C1 segment of cervical spinal cord (tissue), 14 donors: ENCODE measurements at regions not wholly inside any gene's neighbourhood (a gene's known extent, or its start where the extent isn't known, plus 50 kb on each side); places are given as distances from the start of the nearest gene placed in this dataset.
"Not testable (repeated sequence)": the region's sequence is repeated elsewhere in the genome, so short reads cannot be mapped to it uniquely, and the experiment has no call there.

ENCODE experiments used
- DNase-seq, 14 donors: peaks; one replicate each; lab custom pipeline; 2025; lab: John Stamatoyannopoulos, UW

DNA sequence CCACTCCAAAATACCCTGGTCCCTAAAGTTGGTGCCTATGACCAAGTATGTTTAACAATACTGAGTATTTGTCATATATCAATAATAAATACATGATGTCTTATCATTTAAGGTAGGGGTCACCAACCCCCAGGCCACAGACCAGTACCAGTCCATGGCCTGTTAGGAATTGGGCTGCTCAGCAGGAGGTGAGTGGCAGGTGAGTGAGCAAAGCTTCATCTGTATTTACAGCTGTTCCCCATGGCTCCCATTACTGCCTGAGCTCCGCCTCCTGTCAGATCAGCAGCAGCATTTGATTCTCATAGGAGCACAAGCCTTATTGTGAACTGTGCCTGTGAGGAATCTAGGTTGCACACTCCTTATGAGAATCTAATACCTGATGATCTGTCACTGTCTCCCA lies 126.2 kb downstream of the HNRNPD start:
- no peak for DNase-seq

DNA sequence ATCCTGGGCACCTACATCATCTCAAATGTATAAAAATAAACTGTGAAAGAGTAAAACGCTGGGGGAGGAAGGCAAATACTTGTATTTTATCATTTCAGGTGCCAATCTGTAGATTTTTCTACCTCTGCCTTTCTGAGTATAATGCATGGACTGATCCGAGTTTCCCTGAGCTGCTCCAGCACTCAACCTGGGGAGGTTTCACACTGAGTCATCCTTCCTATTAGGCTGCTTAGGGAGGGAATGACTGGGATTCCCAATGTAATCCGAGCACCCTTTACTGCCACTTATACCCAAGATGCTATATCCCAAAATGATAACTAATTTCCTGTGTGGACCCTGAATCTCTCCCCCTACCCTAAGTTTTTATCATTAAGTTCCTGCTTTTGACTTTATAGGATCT lies 126.6 kb downstream of the HNRNPD start:
- no peak for DNase-seq

DNA sequence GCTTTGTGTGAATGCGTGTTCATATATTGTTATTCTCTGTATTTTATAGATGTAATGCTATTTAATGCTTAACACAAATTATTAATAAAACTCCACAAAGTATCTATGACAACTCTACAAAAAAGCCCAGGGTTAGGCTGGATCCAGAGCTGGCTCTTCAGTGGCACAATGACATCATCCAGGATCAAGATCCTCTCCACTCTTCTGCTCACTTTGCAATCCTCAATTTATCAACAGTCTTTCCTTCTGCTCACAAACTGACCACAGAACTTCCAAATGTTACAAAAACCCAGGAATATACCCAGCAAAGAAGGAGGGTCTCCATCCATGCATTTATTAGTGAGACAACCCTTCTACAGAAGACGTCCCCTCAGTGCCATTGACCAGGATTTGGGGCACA lies 132.3 kb downstream of the HNRNPD start:
- no peak for DNase-seq

DNA sequence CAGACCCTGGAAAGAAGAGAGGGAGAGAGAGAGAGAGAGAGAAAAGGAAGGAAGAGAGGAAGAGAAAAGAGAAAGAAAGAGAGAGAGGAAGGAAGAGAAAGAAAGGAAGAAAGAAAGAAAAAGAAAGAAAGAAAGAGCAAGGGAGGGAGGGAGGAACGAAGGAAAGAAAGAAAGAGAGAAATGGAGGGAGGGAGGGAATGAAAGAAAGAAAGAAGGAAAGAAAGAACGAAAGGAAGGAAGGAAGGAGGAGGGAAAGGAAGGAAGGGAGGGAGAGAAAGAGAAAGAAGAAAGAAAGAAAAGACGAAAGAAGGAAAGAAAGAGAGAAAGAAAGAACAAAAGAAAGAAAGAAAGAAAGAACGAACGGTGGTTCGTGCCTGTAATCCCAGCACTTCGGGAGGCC lies 133.4 kb downstream of the HNRNPD start:
- DNase-seq, result no peak

DNA sequence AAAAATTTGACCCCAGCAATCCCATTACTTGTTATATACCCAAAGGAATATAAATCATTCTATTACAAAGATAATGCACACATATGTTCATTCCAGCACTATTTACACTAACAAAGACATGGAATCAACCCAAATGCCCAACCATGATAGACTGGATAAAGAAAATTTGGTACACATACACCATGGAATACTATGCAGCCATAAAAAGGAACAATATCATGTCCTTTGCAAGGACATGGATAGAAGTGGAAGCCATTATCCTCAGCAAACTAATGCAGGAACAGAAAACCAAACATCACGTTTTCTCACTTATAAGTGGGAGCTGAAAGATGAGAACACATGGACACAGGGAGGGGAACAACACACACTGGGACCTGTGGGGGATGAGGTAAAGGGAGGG lies 136.6 kb downstream of the HNRNPD start:
- not testable (repeated sequence) for DNase-seq

DNA sequence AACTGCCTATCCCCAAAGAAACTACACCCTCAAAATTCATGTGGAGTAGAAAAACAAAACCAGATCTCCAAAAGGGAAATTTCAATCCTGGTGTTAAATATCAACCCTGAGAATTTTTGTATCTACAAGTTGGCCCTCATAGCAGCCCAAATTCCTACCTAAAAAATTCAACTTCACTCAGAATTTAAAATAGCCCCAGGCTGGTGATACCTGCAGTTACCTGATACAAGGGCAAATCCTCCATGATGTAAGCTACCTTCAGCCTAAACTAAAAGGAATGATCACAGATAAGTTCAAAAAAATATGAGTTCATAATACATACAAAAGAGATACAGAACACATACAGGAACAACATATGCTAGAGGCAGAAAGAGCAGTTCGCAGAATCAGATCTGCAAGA lies 138.4 kb downstream of the HNRNPD start:
- DNase-seq, result no peak

DNA sequence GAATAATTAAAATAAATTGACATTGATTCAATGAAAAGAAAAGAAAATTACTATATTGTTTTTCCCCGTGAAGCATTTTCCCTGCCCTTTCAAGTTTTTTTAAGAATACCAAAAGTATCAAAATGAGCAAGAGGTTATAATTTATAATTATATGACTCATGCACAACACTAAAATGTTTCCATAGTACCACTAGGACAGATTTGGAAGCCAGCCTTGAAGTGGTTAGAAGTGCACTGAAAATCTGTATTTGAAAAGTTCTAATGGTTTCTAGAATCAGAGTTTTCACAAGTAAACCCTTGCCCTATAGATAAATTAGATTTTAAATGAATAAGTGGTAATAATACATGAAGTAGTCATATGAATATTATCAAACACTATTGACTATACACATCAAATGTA lies 140.9 kb downstream of the HNRNPD start:
- no peak for DNase-seq

DNA sequence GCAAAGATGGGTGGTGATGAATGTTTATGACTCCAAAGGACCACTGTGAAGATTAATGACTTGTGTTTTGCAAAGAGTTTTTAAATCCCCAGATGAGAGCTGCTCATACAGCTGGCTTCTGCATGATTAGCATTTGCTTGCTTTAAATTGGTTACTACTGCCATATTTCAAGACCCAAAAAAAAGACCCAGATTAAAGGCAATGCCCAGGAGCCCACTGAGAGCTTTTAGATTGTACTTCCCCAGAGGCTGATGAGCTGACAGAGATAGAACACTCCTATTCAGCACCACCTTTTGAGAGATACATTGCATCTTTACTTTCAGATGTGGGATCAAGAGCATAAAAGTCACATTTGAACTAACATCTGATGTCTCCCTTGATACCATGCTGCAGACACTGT lies 142.0 kb downstream of the HNRNPD start:
- no peak for DNase-seq

DNA sequence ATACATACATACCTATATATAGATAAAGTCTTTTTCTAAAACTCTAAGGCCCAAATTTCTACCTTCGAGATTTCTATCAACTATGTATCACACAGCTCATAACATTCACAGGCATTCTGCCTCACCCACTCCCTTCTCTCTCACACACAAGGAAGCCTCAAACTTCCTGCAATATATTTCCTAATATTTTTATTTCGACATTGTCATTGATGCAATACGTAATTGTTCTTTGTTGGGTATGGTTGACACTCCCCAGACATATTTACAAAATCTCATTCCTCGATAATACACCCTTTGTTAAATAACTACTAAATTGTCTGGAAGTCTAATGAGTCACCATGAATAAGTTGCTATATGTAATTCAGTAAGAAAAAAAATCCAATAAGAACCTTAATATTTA lies 143.5 kb downstream of the HNRNPD start:
- no peak for DNase-seq

DNA sequence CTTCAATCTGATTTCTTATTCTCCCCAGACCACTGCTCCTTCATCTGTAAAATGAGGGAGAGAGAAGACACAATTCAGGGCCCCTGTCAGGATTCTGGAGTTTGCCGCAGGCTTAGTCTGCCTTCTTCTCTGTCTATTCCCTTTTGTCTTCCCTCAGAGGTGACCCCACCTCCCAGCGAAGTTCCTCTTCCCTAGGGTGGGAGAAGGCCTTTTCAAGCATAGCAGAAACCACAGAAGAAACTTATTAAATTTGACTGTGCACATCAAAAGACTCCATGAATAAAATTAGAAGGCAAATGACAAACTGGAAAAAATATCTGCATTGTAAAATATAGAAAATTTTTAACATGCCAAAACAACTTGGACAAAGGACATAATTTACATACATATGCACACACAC lies 148.8 kb downstream of the HNRNPD start:
- no peak for DNase-seq

DNA sequence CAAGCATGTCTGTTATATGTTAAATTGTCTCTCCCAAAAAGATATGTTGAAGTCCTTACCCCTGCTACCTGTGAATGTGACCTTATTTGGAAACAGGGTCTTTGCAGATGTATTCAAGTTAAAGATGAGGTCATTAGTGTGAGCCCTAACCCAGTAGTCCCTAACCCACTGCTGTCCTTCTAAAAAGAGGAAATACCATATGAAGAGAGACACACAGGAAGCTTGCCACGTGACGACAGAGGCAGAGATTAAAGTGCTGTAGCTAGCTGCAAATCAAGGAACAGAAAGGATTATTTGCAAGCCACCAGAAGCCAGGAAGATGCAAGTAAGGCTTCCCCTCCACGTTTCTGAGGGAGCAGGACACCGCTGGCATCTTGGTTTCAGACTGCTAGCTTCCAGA lies 150.1 kb downstream of the HNRNPD start:
- peak in 4 of 14 donors; percentile 1 to 18 (median 14) for DNase-seq

DNA sequence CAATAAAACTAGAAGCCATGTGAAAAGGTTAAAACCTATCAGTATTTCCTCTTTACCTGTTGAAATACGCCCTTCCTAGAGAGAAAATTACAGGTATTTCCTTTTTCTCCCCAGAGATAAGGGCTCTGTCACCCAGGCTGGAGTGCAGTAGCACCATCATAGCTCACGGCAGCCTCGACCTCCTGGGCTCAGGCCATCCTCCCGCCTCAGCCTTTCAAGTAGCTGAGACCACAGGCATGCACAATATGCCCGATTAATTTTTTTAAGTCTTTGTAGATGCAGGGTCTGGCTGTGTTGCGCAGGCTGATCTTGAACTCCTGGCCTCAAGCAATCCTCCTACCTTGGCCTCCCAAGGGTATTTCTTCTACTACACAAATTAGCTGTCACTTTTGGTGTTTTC lies 154.4 kb downstream of the HNRNPD start:
- DNase-seq, result no peak

DNA sequence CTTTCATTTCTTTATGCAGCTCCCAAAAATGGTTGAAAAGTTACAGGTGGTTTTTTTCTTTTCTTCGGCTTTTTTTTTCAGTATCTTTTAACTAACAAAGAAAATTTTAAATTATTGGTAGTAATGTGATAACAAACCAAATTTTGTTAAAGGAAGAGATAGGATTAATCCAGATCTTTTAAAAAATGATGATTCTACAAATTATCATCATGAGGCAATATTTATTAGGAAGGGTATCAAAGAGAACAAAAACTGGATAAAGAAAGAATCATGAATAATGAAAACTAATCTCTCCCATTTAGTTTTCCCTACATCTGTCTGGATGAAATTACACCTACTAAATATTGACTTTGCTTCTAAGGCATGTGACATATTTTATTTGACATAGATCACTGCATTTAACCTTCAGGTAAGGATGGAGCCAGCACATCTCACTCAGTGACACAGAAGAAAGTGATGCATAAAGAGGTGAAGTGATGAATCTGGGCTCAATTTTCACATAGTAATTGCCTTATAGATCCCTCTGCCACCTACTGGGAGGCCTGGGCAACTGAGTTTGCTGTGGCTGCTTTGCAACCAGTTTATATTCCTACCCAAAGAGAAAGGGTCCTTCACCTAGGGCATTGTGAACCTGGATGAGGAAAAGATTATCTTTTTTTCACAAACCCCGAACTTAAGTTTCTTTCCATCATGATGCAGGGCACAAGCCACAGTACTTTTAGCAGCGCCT lies 155.6 kb downstream of the HNRNPD start:
- no peak for DNase-seq

DNA sequence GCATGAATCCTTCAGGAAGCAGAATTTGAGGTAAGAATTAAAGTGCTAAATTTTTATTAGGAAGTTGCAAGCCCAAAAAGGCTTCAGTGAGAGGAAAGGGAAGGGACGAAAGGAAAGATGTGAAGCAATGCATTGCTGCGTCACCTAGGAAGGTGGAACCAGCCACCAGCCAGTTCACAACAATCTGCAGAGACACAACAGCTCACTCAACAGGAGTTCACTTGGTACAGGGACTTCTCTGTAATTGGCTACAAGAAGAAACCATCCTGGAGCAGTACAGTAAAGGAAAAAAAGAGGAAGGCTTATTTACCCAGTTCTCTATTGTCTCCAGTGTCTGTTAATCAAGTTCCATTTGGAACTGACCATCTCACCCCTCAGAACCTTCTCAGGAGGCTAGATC lies 157.6 kb downstream of the HNRNPD start:
- DNase-seq, result no peak

DNA sequence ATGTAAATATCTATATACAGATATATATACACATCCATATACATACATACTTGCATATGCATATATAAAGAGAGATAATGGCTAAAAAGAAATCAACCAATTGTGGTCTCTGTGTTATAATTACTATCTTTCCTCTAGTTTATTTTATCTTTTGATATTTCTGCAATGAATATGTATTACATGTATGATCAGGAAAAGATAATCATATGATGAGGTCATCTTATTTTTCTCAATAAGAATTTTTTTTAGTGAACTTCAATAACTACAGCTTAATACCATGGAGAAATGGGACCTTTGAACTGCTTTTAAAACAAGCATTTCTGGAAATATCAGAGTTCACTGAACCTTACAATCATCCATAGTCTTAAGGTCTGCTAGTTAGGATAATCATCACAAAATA lies 158.0 kb downstream of the HNRNPD start:
- DNase-seq, result no peak

DNA sequence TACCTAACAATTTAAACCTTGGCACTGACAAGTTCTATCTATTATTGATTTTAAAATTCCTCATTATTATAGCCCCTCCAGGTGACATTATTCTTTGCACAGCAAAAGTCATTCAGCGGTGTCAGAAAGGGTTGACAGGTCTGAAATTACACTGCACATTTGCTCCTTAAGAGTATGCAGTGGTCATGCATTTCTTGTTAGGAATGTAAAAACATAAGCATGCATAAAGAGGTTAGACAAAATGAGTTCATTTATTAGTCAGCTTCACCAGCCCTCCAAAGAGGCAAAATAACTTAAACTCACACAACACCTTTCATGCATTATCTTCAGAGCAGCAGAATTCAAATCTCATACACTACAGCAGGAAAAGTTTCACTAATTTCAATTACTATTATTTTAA lies 158.8 kb downstream of the HNRNPD start:
- no peak for DNase-seq

DNA sequence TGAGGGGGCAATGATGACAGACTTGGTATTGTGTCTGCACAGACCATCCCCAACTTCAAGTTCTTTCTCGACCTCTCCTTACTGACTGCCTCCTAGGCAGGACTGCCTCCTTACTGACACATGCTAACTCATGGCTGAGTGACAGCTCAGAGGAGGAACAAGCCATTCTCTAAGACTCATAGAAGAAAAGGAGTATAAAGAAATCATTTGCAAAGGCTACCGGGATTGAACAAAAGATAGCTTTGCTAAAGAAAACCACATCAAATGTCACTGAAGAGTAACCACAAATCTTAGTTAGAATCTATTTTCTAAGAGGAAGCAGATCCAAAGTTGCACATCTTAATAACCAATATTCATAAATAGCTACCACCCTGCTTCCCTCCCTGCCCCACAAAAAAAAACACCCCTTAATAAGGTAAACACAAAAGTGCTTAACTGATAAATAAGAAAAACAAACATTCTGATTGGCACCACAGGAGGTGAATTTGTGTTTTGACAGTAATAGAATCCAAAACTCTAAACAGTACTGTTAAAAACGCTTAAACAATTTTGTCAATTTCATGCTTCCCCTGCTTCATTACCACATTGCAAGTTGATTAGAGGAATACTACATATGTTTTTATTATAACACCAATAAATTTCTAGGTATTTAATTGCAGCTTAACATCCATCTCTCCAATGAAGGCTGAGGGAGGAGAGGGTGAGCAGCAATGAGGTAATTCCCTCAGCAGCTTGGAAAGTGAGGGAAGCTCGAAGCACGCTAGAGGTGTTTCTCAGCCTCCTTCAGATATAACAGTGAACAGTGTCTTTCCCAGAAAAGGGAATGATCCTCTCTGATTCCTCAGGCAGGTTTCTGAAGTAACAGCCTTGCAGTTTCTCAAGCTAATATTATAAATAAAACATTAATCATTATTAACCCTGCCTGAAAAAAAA lies 160.0 kb downstream of the HNRNPD start:
- no peak for DNase-seq

DNA sequence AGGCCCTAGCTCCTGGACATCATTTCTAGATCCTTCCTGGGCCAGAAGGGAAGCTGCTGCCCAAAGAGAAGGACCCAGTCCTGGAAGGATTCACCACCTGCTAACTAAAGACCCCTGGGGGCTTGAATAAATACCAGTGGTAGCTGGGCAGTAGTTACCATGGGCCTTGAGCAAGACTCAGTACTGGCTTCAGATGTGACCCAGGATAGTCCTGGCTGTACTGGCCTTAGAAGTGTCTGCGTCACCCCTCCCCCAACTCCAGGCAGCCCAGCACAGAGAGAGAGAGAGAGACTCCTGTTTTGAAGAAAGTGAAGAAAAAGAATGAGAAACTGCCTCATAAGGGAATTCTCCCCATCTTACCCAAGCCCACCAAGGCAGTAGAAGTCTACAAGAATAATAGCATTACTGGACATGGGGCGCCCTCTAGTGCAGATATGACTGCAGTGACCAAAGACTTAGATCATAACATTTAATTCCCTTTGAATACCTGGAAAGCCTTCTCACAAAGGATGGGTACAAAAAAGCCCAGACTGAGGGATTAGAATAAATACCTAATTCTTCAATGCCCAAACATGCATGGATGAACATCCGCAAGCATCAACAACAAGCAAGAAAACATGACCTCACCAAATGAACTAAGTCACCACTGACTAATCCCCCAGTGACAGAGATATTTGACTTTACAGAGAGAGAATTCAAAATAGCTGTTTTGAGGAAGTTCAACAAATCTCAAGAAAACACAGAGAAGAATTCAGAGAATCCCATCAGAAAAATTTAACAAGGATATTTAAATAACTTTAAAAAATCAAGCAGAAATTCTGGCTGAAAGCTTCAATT lies 171.8 kb downstream of the HNRNPD start:
- peak in 2 of 14 donors; percentile 8 for DNase-seq

DNA sequence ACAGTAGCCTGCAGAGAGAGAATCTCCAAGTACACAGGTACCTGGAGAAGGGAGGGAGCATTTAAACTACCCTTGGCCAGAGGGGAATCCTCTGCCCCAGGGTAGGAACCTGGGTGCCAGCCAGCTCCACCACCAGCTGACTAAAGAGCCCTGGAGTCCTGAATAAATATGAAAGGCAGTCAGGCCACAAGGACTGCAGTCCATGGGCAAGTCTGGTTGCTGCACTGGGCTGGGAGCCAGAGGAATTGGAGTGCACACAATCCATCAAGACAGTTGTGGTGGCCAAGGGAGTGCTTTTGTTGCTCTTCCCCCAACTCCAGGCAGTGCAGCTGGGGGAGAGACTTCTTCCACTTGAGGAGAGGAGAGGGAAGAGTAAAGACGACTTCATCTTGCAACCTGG lies 172.5 kb downstream of the HNRNPD start:
- DNase-seq, result peak in 2 of 14 donors; percentile 1 to 11

DNA sequence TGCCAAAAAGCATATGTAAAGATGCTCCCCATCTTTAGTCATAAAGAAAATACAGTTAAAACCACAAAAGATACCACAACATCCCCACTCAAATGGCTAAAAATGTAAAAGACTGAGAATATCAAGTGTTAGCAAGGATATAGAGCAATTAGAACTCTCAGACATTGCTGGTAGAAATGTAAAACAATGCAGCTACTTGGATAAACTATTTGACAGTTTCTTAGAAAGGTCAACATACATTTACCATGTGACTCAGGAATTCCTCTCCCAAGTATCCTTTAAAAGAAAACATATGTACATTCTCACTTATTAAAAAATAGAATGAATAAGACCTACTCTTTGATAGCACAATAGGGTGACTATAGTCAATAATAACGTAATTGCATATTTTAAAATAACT lies 173.7 kb downstream of the HNRNPD start:
- DNase-seq, result no peak

DNA sequence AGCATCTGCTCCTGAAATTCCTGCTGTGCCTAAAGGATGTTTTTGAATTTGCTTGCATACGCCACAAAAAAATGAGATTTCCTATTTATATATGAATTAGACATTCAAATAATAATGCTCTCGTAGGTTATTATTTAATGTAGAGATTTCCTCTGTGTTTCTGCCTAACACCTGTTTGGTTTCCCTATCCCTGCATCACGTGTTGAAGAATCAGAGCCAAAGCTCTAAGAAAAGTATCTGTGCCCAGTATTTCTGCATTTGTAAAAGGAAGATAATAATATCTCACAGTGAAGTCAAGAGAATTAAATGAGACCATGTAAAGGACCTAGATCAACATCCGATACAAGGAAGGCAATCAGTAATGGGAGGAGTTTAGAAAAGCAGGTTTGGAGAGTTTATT lies 179.5 kb downstream of the HNRNPD start:
- DNase-seq, result no peak

DNA sequence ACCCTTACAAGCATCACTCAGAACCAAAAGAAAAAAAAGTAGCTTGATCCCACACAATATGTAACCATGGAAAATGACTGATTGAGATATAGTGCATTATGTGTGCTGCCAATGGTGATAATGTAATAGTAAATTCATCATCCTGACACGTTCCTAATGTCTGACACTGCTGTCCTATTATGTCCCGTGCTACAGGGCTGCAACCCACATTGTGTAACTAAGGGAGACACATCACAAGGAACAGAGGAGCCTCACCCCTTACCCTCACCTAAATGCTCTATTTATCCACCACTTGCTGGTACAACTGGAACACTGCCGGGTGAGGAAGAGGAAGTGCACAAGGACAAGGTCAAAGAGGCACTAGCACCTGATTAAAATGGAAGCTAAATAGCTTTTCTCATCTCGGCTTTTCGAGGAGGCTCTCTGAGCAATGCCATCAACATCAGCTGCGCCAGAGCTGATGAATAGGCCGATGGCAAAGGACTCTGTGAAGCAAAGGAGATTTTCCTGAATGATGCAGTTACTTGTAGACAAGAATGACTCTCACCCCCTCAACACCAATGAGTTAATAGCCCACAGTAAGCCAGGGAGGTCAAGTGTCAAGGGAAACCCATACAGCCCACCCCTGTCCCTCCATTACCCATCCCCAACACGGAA lies 181.6 kb downstream of the HNRNPD start:
- DNase-seq, result no peak
